H1 (cell line): ENCODE measurements at regions not wholly inside any gene's neighbourhood (a gene's known extent, or its start where the extent isn't known, plus 50 kb on each side); places are given as distances from the start of the nearest gene placed in this dataset.

ENCODE experiments used
- CTCF ChIA-PET: fragments of 300-600 bp; sonication (Branson Sonifier 250); formaldehyde crosslinking; loops from one replicate; lab custom pipeline; 2021; ENCODE audit not compliant: partially characterized antibody; lab: Charles Lee
- POLR2A ChIA-PET: fragments of 300-600 bp; sonication (Branson Sonifier 250); formaldehyde crosslinking; loops from one replicate; lab custom pipeline; 2021; ENCODE audit warnings: inconsistent platforms; ENCODE audit not compliant: partially characterized antibody; lab: Charles Lee
- DNase-seq, 2 experiments: peaks; one replicate each; pipeline versions ENCODE4 v3.0.0 to v3.0.0-alpha.2; 2010 to 2022; ENCODE audit warnings: low spot score in 2 of 2, low read depth in 1 of 2, mixed read lengths in 1 of 2
- FAIRE-seq: peaks from 2 replicates; lab custom pipeline; 2011; peaks lifted over from hg19 to GRCh38; lab: Jason Lieb, UNC
- H2AFZ ChIP-seq: 2 replicates; pipeline ENCODE4 v1.8.1; 2012; ENCODE audit warnings: low read length, inconsistent platforms
- H2AK5ac ChIP-seq: 2 replicates; pipeline ENCODE4 v1.6.1; 2013; ENCODE audit warnings: low read depth, low read length
- H2BK120ac ChIP-seq: replicated peaks from 2 replicates; pipeline ENCODE3; 2013; ENCODE audit warnings: low read depth, low read length, inconsistent platforms
- H2BK12ac ChIP-seq: 2 replicates; pipeline ENCODE4 v1.6.1; 2013; ENCODE audit warnings: low read depth, low read length
- H2BK15ac ChIP-seq: 2 replicates; pipeline ENCODE4 v1.6.1; 2013; ENCODE audit warnings: low read length
- H2BK20ac ChIP-seq: 2 replicates; pipeline ENCODE4 v1.6.1; 2013; ENCODE audit warnings: low read length
- H2BK5ac ChIP-seq: 2 replicates; pipeline ENCODE4 v1.6.1; 2013; ENCODE audit warnings: low read depth, low read length
- H3K14ac ChIP-seq: 2 replicates; pipeline ENCODE4 v1.6.1; 2013; ENCODE audit warnings: inconsistent platforms; ENCODE audit not compliant: insufficient read length
- H3K18ac ChIP-seq: 2 replicates; pipeline ENCODE4 v1.6.1; 2013; ENCODE audit warnings: low read length; ENCODE audit errors: extremely low read depth
- H3K23ac ChIP-seq: 2 replicates; pipeline ENCODE4 v1.6.1; 2013; ENCODE audit warnings: inconsistent platforms; ENCODE audit not compliant: insufficient read length
- H3K23me2 ChIP-seq: 2 replicates; pipeline ENCODE4 v1.6.1; 2013; ENCODE audit warnings: low read depth, low read length
- H3K27ac ChIP-seq: 2 replicates; pipeline ENCODE4 v1.6.1; 2011; ENCODE audit warnings: low read depth, low read length, inconsistent platforms
- H3K27me3 ChIP-seq, 4 experiments: replicated peaks in 1 of 4; 1 replicate in 1 of 4; 2 replicates in 3 of 4; pipeline versions ENCODE4 v1.6.1 to v1.8.1; 2011 to 2013; ENCODE audit warnings: low read length in 3 of 4, mild to moderate bottlenecking in 3 of 4, inconsistent platforms in 2 of 4, mixed read lengths in 2 of 4, moderate library complexity in 1 of 4; ENCODE audit not compliant: control insufficient read depth in 3 of 4, insufficient read depth in 3 of 4; ENCODE audit errors: extremely low read depth in 1 of 4
- H3K36me3 ChIP-seq, 4 experiments: 2 replicates each; pipeline versions ENCODE4 v1.6.1 to v1.8.1; 2011 to 2013; ENCODE audit warnings: mild to moderate bottlenecking in 4 of 4, low read length in 3 of 4, moderate library complexity in 2 of 4, control low read depth in 1 of 4, inconsistent platforms in 1 of 4; ENCODE audit not compliant: insufficient read depth in 4 of 4, control insufficient read depth in 2 of 4
- H3K4ac ChIP-seq: replicated peaks from 2 replicates; pipeline ENCODE3; 2013; ENCODE audit warnings: low read length, low read depth, mixed read lengths, inconsistent platforms; ENCODE audit not compliant: insufficient read length
- H3K4me1 ChIP-seq, 4 experiments: replicated peaks in 1 of 4; 1 replicate in 1 of 4; 2 replicates in 3 of 4; pipeline versions ENCODE4 v1.6.1 to v1.8.1; 2011 to 2013; ENCODE audit warnings: low read length in 3 of 4, inconsistent platforms in 2 of 4, mixed read lengths in 1 of 4; ENCODE audit not compliant: insufficient read depth in 4 of 4, control insufficient read depth in 3 of 4
- H3K4me2 ChIP-seq, 2 experiments: 2 replicates each; pipeline versions ENCODE4 v1.6.1 to v1.8.1; 2011 to 2013; ENCODE audit warnings: low read depth in 2 of 2, low read length in 2 of 2, control low read depth in 1 of 2, inconsistent platforms in 1 of 2, mild to moderate bottlenecking in 1 of 2; ENCODE audit not compliant: insufficient read depth in 1 of 2
- H3K4me3 ChIP-seq, 4 experiments: fragments of 200-600, 300-600 bp in 1 of 4; sonication (generic), shearing (Covaris generic), sonication (Bioruptor Twin) in 1 of 4; 2 replicates each; pipeline versions ENCODE4 v1.5.1 to v1.8.1; 2011 to 2016; ENCODE audit warnings: low read length in 4 of 4, low read depth in 3 of 4, control low read depth in 2 of 4, inconsistent platforms in 2 of 4, mild to moderate bottlenecking in 2 of 4, mixed read lengths in 1 of 4, moderate library complexity in 1 of 4; ENCODE audit not compliant: insufficient read depth in 2 of 4; ENCODE audit errors: extremely low read depth in 1 of 4
- H3K56ac ChIP-seq: replicated peaks from 2 replicates; pipeline ENCODE3; 2013; ENCODE audit warnings: low read depth, mild to moderate bottlenecking, mixed read lengths, low read length, inconsistent platforms; ENCODE audit not compliant: insufficient read length
- H3K79me1 ChIP-seq: 2 replicates; pipeline ENCODE4 v1.6.1; 2013; ENCODE audit warnings: low read depth, low read length, control low read depth
- H3K79me2 ChIP-seq, 2 experiments: 2 replicates each; pipeline versions ENCODE4 v1.6.1 to v1.8.1; 2012 to 2013; ENCODE audit warnings: low read length in 2 of 2, mild to moderate bottlenecking in 2 of 2, inconsistent platforms in 1 of 2; ENCODE audit not compliant: insufficient read depth in 2 of 2, control insufficient read depth in 1 of 2
- H3K9ac ChIP-seq, 4 experiments: replicated peaks in 1 of 4; 1 replicate in 1 of 4; 2 replicates in 3 of 4; pipeline versions ENCODE4 v1.6.1 to v1.8.1; 2011 to 2013; ENCODE audit warnings: low read depth in 3 of 4, low read length in 3 of 4, control low read depth in 2 of 4, mild to moderate bottlenecking in 2 of 4, moderate library complexity in 2 of 4, inconsistent platforms in 1 of 4; ENCODE audit errors: extremely low read depth in 1 of 4
- H3K9me3 ChIP-seq, 2 experiments: 2 replicates each; pipeline versions ENCODE4 v1.6.1 to v1.8.1; 2012 to 2013; ENCODE audit warnings: mild to moderate bottlenecking in 2 of 2, moderate library complexity in 2 of 2, control low read depth in 1 of 2, inconsistent platforms in 1 of 2, low read depth in 1 of 2, low read length in 1 of 2, mixed read lengths in 1 of 2; ENCODE audit not compliant: insufficient read depth in 2 of 2
- H4K20me1 ChIP-seq, 2 experiments: replicated peaks in 1 of 2; 2 replicates each; pipeline versions ENCODE3 to v1.8.1; 2011 to 2013; ENCODE audit warnings: inconsistent platforms in 2 of 2, low read length in 2 of 2, mild to moderate bottlenecking in 1 of 2; ENCODE audit not compliant: insufficient read depth in 2 of 2, control insufficient read depth in 1 of 2
- H4K5ac ChIP-seq: 2 replicates; pipeline ENCODE4 v1.6.1; 2013; ENCODE audit warnings: low read length, low read depth, mixed read lengths, inconsistent platforms; ENCODE audit not compliant: insufficient read length
- H4K8ac ChIP-seq: 2 replicates; pipeline ENCODE4 v1.8.0; 2013; ENCODE audit warnings: mild to moderate bottlenecking, moderate library complexity, low read length, inconsistent platforms; ENCODE audit not compliant: insufficient read depth; ENCODE audit errors: extremely low read depth
- H4K91ac ChIP-seq: replicated peaks from 2 replicates; pipeline ENCODE3; 2013; ENCODE audit warnings: low read length, mixed read lengths, inconsistent platforms; ENCODE audit not compliant: insufficient read length
- CHD1 ChIP-seq: IDR thresholded peaks from 2 replicates; pipeline ENCODE4 v1.6.1; 2012; ENCODE audit warnings: low read depth, low read length, improper control_type of control experiment
- CHD2 ChIP-seq: IDR thresholded peaks from 2 replicates; pipeline ENCODE4 v1.6.1; 2012; ENCODE audit warnings: low read length, improper control_type of control experiment
- CREB1 ChIP-seq: IDR thresholded peaks from 2 replicates; pipeline ENCODE4 v1.6.1; 2012; ENCODE audit warnings: inconsistent platforms
- E2F6 ChIP-seq: IDR thresholded peaks from 2 replicates; pipeline ENCODE4 v1.6.1; 2012; ENCODE audit warnings: inconsistent platforms
- EP300 ChIP-seq, 2 experiments: IDR thresholded peaks; 1 replicate in 1 of 2; 2 replicates in 1 of 2; pipeline ENCODE4 v1.6.1; 2011 to 2012; ENCODE audit warnings: low read depth in 2 of 2, low read length in 2 of 2, mild to moderate bottlenecking in 2 of 2, borderline replicate concordance in 1 of 2, inconsistent platforms in 1 of 2, moderate library complexity in 1 of 2
- JUN ChIP-seq: IDR thresholded peaks from 2 replicates; pipeline ENCODE4 v1.6.1; 2011; ENCODE audit warnings: low read depth, mild to moderate bottlenecking, improper control_type of control experiment, low read length
- KDM5A ChIP-seq: fragments of 200-600 bp; IDR thresholded peaks from 2 replicates; pipeline ENCODE4 v1.7.1; 2012; ENCODE audit warnings: mild to moderate bottlenecking, low read length, inconsistent platforms, mixed read lengths
- MAFK ChIP-seq: IDR thresholded peaks from 2 replicates; pipeline ENCODE4 v1.6.1; 2012; ENCODE audit warnings: low read depth, mild to moderate bottlenecking, improper control_type of control experiment, low read length
- MAX ChIP-seq: IDR thresholded peaks from 2 replicates; pipeline ENCODE4 v1.6.1; 2012; ENCODE audit warnings: inconsistent platforms
- RAD21 ChIP-seq, 2 experiments: IDR thresholded peaks in 1 of 2; conservative IDR thresholded peaks in 1 of 2; 2 replicates each; pipeline ENCODE4 v1.6.1; 2011; ENCODE audit warnings: low read depth in 2 of 2, low read length in 2 of 2, improper control_type of control experiment in 1 of 2, inconsistent platforms in 1 of 2, mild to moderate bottlenecking in 1 of 2, moderate library complexity in 1 of 2
- RNF2 ChIP-seq: fragments of 200-900, 300-1000 bp; sonication (generic); IDR thresholded peaks from 2 replicates; pipeline ENCODE4 v1.7.1; 2016; ENCODE audit warnings: borderline replicate concordance, low read depth, mild to moderate bottlenecking, antibody characterized with exemption, low read length; ENCODE audit not compliant: poor library complexity, severe bottlenecking; ENCODE audit errors: missing control alignments
- SP1 ChIP-seq: IDR thresholded peaks from 2 replicates; pipeline ENCODE4 v1.6.1; 2011; ENCODE audit warnings: low read depth, low read length
- SP4 ChIP-seq: IDR thresholded peaks from 2 replicates; pipeline ENCODE4 v1.6.1; 2012; ENCODE audit warnings: low read length, inconsistent platforms
- TCF12 ChIP-seq: IDR thresholded peaks from 2 replicates; pipeline ENCODE4 v1.6.1; 2011; ENCODE audit warnings: low read depth, mild to moderate bottlenecking, low read length
- YY1 ChIP-seq: IDR thresholded peaks from 2 replicates; pipeline ENCODE4 v1.6.1; 2011; ENCODE audit warnings: low read depth, mild to moderate bottlenecking, low read length

- no peak overlapping the region for H4K91ac ChIP-seq
- no peak overlapping the region for H3K4me2 ChIP-seq
- H2BK12ac ChIP-seq, result no peak overlapping the region
- no peaks in the 10 kb centered on the region for H4K20me1 ChIP-seq
- no peak overlapping the region for H3K23ac ChIP-seq
- H3K14ac ChIP-seq, result no peak overlapping the region
- DNase-seq (no peak), FAIRE-seq (no peak)
- no peak overlapping the region for H4K5ac ChIP-seq
- no peak overlapping the region for H2AFZ ChIP-seq
- no peaks in the 10 kb centered on the region for H3K23me2 ChIP-seq
- no peak overlapping the region for H2BK20ac ChIP-seq
- H3K79me1 ChIP-seq, result no peaks in the 10 kb centered on the region
- H2BK15ac ChIP-seq, result no peak overlapping the region
- peaks cover 3 to 4% (median 3%) of the 10 kb centered on the region in 4 experiments; a peak in 4 of 7 replicates for H3K4me1 ChIP-seq
- no peak overlapping the region for H3K56ac ChIP-seq
- TF ChIP-seq KDM5A, result no peak
- no peak for TF ChIP-seq CREB1
- TF ChIP-seq CHD2, result no peak
- no peak for TF ChIP-seq E2F6
- no peak for TF ChIP-seq TCF12
- TF ChIP-seq MAFK, result no peak
- TF ChIP-seq SP1, result no peak
- TF ChIP-seq SP4, result no peak
- TF ChIP-seq RNF2, result no peak
- TF ChIP-seq RAD21 (IDR thresholded peaks at IDR 0.05 in 1 of 2, conservative IDR thresholded peaks at IDR 0.05 in 1 of 2; ENCODE audit: low read depth in 2 of 2, low read length in 2 of 2), result no peak
- no peak for TF ChIP-seq YY1
- no peak for TF ChIP-seq CHD1
- TF ChIP-seq MAX, result no peak
- TF ChIP-seq JUN, result no peak
- TF ChIP-seq EP300 (IDR thresholded peaks at IDR 0.05; ENCODE audit: borderline replicate concordance in 1 of 2, low read depth in 2 of 2, low read length in 2 of 2), result no peak
- no peak overlapping the region for H3K27ac ChIP-seq
- no peaks in the 10 kb centered on the region for H3K79me2 ChIP-seq
- H3K9ac ChIP-seq, result no peak overlapping the region
- H2BK5ac ChIP-seq, result no peak overlapping the region
- no peaks in the 10 kb centered on the region for H3K9me3 ChIP-seq
- H4K8ac ChIP-seq, result no peak overlapping the region
- H3K27me3 ChIP-seq, result no peaks in the 10 kb centered on the region
- no peak overlapping the region for H2AK5ac ChIP-seq
- ChIA-PET CTCF (no interaction called here), POLR2A (no interaction called here)
- no peaks in the 10 kb centered on the region for H3K36me3 ChIP-seq
- no peak overlapping the region for H2BK120ac ChIP-seq
- H3K4ac ChIP-seq, result no peak overlapping the region
- no peak overlapping the region for H3K4me3 ChIP-seq
- H3K18ac ChIP-seq, result no peak overlapping the region
Measured at GRCh38 chr2:180130403-180130802, 123.3 kb upstream of the CWC22 start.
